H9 (cell line): ENCODE measurements at regions not wholly inside any gene's neighbourhood (a gene's known extent, or its start where the extent isn't known, plus 50 kb on each side); places are given as distances from the start of the nearest gene placed in this dataset.
A peak's percentile ranks its signal among the peaks of the same experiment; 100 is the strongest.

Experiments used
- DNase-seq: peaks from one replicate; pipeline ENCODE4 v3.0.0-alpha.2; 2017
- H2AFZ ChIP-seq: one replicate; pipeline ENCODE4 v1.6.1; 2013; ENCODE audit warnings: mild to moderate bottlenecking, low read length, control low read depth, moderate library complexity
- H2AK5ac ChIP-seq: 2 replicates; pipeline ENCODE4 v1.6.1; 2013; ENCODE audit warnings: low read length, control low read depth, mixed read lengths; ENCODE audit not compliant: insufficient read length
- H2BK120ac ChIP-seq: one replicate; pipeline ENCODE4 v1.6.1; 2013; ENCODE audit warnings: low read depth, mild to moderate bottlenecking, low read length, control low read depth, inconsistent platforms; ENCODE audit not compliant: poor library complexity, severe bottlenecking
- H2BK12ac ChIP-seq: 2 replicates; pipeline ENCODE4 v1.6.1; 2013; ENCODE audit warnings: low read length, control low read depth, mixed read lengths, low read depth; ENCODE audit not compliant: insufficient read length
- H2BK15ac ChIP-seq: 2 replicates; pipeline ENCODE4 v1.6.1; 2013; ENCODE audit warnings: low read depth, low read length, control low read depth
- H2BK20ac ChIP-seq: one replicate; pipeline ENCODE4 v1.6.1; 2013; ENCODE audit warnings: low read depth, mild to moderate bottlenecking, low read length, control low read depth, inconsistent platforms; ENCODE audit not compliant: poor library complexity, severe bottlenecking
- H2BK5ac ChIP-seq: 2 replicates; pipeline ENCODE4 v1.6.1; 2013; ENCODE audit warnings: low read length, control low read depth, mixed read lengths; ENCODE audit not compliant: insufficient read length
- H3K14ac ChIP-seq: 2 replicates; pipeline ENCODE4 v1.6.1; 2013; ENCODE audit warnings: low read length, control low read depth; ENCODE audit not compliant: insufficient read depth
- H3K18ac ChIP-seq: 2 replicates; pipeline ENCODE4 v1.6.1; 2013; ENCODE audit warnings: low read depth, mild to moderate bottlenecking, mixed read lengths, low read length, control low read depth; ENCODE audit not compliant: insufficient read length
- H3K23ac ChIP-seq: 2 replicates; pipeline ENCODE4 v1.6.1; 2013; ENCODE audit warnings: low read length, control low read depth, mixed read lengths, low read depth; ENCODE audit not compliant: insufficient read length
- H3K23me2 ChIP-seq: 2 replicates; pipeline ENCODE4 v1.6.1; 2013; ENCODE audit warnings: low read depth, mild to moderate bottlenecking, mixed read lengths, low read length, control low read depth; ENCODE audit not compliant: insufficient read length, poor library complexity, severe bottlenecking
- H3K27ac ChIP-seq: 2 replicates; pipeline ENCODE4 v1.5.1; 2013; ENCODE audit warnings: low read length, control low read depth, mixed read lengths, low read depth; ENCODE audit not compliant: insufficient read length
- H3K27me3 ChIP-seq: 2 replicates; pipeline ENCODE4 v1.6.1; 2013; ENCODE audit warnings: low read length, control low read depth, inconsistent platforms; ENCODE audit not compliant: insufficient read depth
- H3K4ac ChIP-seq: 2 replicates; pipeline ENCODE4 v1.6.1; 2013; ENCODE audit warnings: low read depth, mild to moderate bottlenecking, control low read depth, inconsistent platforms, low read length, moderate library complexity
- H3K4me1 ChIP-seq: 2 replicates; pipeline ENCODE4 v1.6.1; 2013; ENCODE audit warnings: low read length, control low read depth, inconsistent platforms; ENCODE audit not compliant: insufficient read depth
- H3K4me2 ChIP-seq: 2 replicates; pipeline ENCODE4 v1.6.1; 2013; ENCODE audit warnings: low read length, control low read depth, mixed read lengths; ENCODE audit not compliant: insufficient read length, insufficient read depth
- H3K56ac ChIP-seq: 2 replicates; pipeline ENCODE4 v1.6.1; 2013; ENCODE audit warnings: low read depth, mild to moderate bottlenecking, mixed read lengths, low read length, control low read depth; ENCODE audit not compliant: insufficient read length
- H3K79me1 ChIP-seq: 2 replicates; pipeline ENCODE4 v1.6.1; 2013; ENCODE audit warnings: low read depth, mild to moderate bottlenecking, moderate library complexity, low read length, control low read depth, inconsistent platforms; ENCODE audit not compliant: insufficient read depth, poor library complexity, severe bottlenecking
- H3K79me2 ChIP-seq: 2 replicates; pipeline ENCODE4 v1.6.1; 2013; ENCODE audit warnings: low read length, control low read depth, inconsistent platforms; ENCODE audit not compliant: insufficient read depth
- H3K9ac ChIP-seq: 2 replicates; pipeline ENCODE4 v1.6.1; 2013; ENCODE audit warnings: low read length, control low read depth, mixed read lengths; ENCODE audit not compliant: insufficient read length; ENCODE audit errors: extremely low read depth
- H3K9me3 ChIP-seq: one replicate; pipeline ENCODE4 v1.6.1; 2013; ENCODE audit warnings: low read depth, low read length, inconsistent platforms; ENCODE audit not compliant: control insufficient read depth
- H3T11ph ChIP-seq: one replicate; pipeline ENCODE4 v1.6.1; 2013; ENCODE audit warnings: mild to moderate bottlenecking, low read length, control low read depth, inconsistent platforms
- H4K20me1 ChIP-seq: one replicate; pipeline ENCODE4 v1.6.1; 2013; ENCODE audit not compliant: control insufficient read depth, insufficient read length, insufficient read depth
- H4K5ac ChIP-seq: 2 replicates; pipeline ENCODE4 v1.6.1; 2013; ENCODE audit warnings: low read depth, mild to moderate bottlenecking, mixed read lengths, low read length, control low read depth; ENCODE audit not compliant: insufficient read length
- H4K8ac ChIP-seq: replicated peaks from 2 replicates; pipeline ENCODE4 v1.6.1; 2013; ENCODE audit warnings: low read length, control low read depth, mixed read lengths, low read depth; ENCODE audit not compliant: insufficient read length
- H4K91ac ChIP-seq: 2 replicates; pipeline ENCODE4 v1.6.1; 2013; ENCODE audit warnings: low read depth, mild to moderate bottlenecking, moderate library complexity, mixed read lengths, low read length, control low read depth; ENCODE audit not compliant: insufficient read length
- H3K27ac Mint-ChIP-seq, 3 experiments: 2 replicates in 2 of 3; 3 replicates in 1 of 3; pipeline ENCODE4 v1.8.0; 2020 to 2021; ENCODE audit warnings: mixed read lengths in 3 of 3, mild to moderate bottlenecking in 1 of 3, moderate library complexity in 1 of 3
- H3K27me3 Mint-ChIP-seq: 2 replicates; pipeline ENCODE4 v1.8.0; 2021; ENCODE audit warnings: low read depth, mild to moderate bottlenecking, moderate library complexity, mixed read lengths
- H3K36me3 Mint-ChIP-seq, 3 experiments: 2 replicates in 2 of 3; 3 replicates in 1 of 3; pipeline ENCODE4 v1.8.0; 2020 to 2021; ENCODE audit warnings: low read depth in 3 of 3, mixed read lengths in 3 of 3; ENCODE audit not compliant: insufficient read depth in 1 of 3
- H3K4me1 Mint-ChIP-seq, 2 experiments: 2 replicates each; pipeline ENCODE4 v1.8.0; 2020; ENCODE audit warnings: mixed read lengths in 2 of 2
- H3K4me3 Mint-ChIP-seq, 2 experiments: 2 replicates in 1 of 2; 3 replicates in 1 of 2; pipeline ENCODE4 v1.8.0; 2020 to 2021; ENCODE audit warnings: mild to moderate bottlenecking in 2 of 2, mixed read lengths in 2 of 2, moderate library complexity in 1 of 2
- H3K9me3 Mint-ChIP-seq, 2 experiments: 2 replicates in 1 of 2; 3 replicates in 1 of 2; pipeline ENCODE4 v1.8.0; 2020; ENCODE audit warnings: mild to moderate bottlenecking in 2 of 2, mixed read lengths in 2 of 2, moderate library complexity in 1 of 2
- CTCF ChIP-seq: fragments of 200-600 bp; sonication (generic); conservative IDR thresholded peaks from 3 replicates; pipeline ENCODE4 v1.8.0; 2021; ENCODE audit warnings: antibody characterized with exemption, mild to moderate bottlenecking
- WGBS: extraction: QIAGEN DNeasy Blood & Tissue Kit; methylation state at CpG from one replicate; pipeline ENCODE4 v1.1.7; 2013; ENCODE audit warnings: missing lambda C conversion rate, low lambda C conversion rate, mixed read lengths; ENCODE audit not compliant: insufficient read length; ENCODE audit errors: extremely low coverage; 5-methylcytosine and 5-hydroxymethylcytosine counted together

- no peak overlapping the region for H3K9ac ChIP-seq
- H2AFZ ChIP-seq: no peak overlapping the region
- no peak overlapping the region for H3K56ac ChIP-seq
- peaks cover 3 to 22% of the 10 kb centered on the region in 2 experiments; a peak in 3 of 4 replicates for H3K4me1 Mint-ChIP-seq
- H2BK5ac ChIP-seq: no peak overlapping the region
- H3K27ac Mint-ChIP-seq: no peak overlapping the region
- H3K4me3 Mint-ChIP-seq: no peak overlapping the region
- no peak overlapping the region for H2AK5ac ChIP-seq
- no peak overlapping the region for H4K5ac ChIP-seq
- H3K4me2 ChIP-seq: no peak overlapping the region
- no peak for DNase-seq
- H3K9me3 Mint-ChIP-seq: no peaks in the 10 kb centered on the region
- no peak overlapping the region for H3K23ac ChIP-seq
- H3K14ac ChIP-seq: no peak overlapping the region
- H3K9me3 ChIP-seq: no peaks in the 10 kb centered on the region
- H2BK120ac ChIP-seq: no peak overlapping the region
- H2BK12ac ChIP-seq: no peak overlapping the region
- H3K79me1 ChIP-seq: no peaks in the 10 kb centered on the region
- H4K20me1 ChIP-seq: no peaks in the 10 kb centered on the region
- no peak overlapping the region for H4K91ac ChIP-seq
- H4K8ac ChIP-seq: no peak overlapping the region
- no peaks in the 10 kb centered on the region; the same call in 1 of the 2 replicates for H3K79me2 ChIP-seq
- no peak overlapping the region for H2BK20ac ChIP-seq
- peak; percentile 38; the same call in 2 of the 3 replicates for TF ChIP-seq CTCF
- H3K36me3 Mint-ChIP-seq: no peaks in the 10 kb centered on the region
- no peaks in the 10 kb centered on the region for H3K27me3 Mint-ChIP-seq
- H3K27ac ChIP-seq: no peak overlapping the region
- no CpG with 5 or more reads among the region's 4 CpGs for WGBS
- no peak overlapping the region for H2BK15ac ChIP-seq
- no peak overlapping the region for H3K18ac ChIP-seq
- H3K27me3 ChIP-seq: no peaks in the 10 kb centered on the region
- no peak overlapping the region for H3K4ac ChIP-seq
- no peak overlapping the region for H3T11ph ChIP-seq
- H3K4me1 ChIP-seq: peaks cover 2% of the 10 kb centered on the region; the same call in 1 of the 2 replicates
- H3K23me2 ChIP-seq: no peaks in the 10 kb centered on the region
Observed at GRCh38 chr13:38635030-38635429, 51.8 kb upstream of the FREM2 start.
